Mesenchymal stem cell (in vitro differentiated cells and primary cell): ENCODE measurements at regions not wholly inside any gene's neighbourhood (a gene's known extent, or its start where the extent isn't known, plus 50 kb on each side); places are given as distances from the start of the nearest gene placed in this dataset.

ENCODE experiments used
- DNase-seq: peaks from one replicate; pipeline ENCODE4 v3.0.0-alpha.2; 2013
- H2AFZ ChIP-seq: one replicate; pipeline ENCODE4 v1.6.1; 2013; ENCODE audit warnings: low read depth, mild to moderate bottlenecking, control low read depth, inconsistent platforms, low read length, moderate library complexity
- H2AK5ac ChIP-seq: 2 replicates; pipeline ENCODE4 v1.6.1; 2013; ENCODE audit warnings: low read length, moderate library complexity, mild to moderate bottlenecking, inconsistent platforms; ENCODE audit not compliant: severe bottlenecking
- H2BK120ac ChIP-seq: one replicate; pipeline ENCODE4 v1.6.1; 2013; ENCODE audit warnings: low read depth, mild to moderate bottlenecking, inconsistent platforms, low read length, moderate library complexity
- H2BK12ac ChIP-seq, 2 experiments: one replicate each; pipeline ENCODE4 v1.6.1; 2013; ENCODE audit warnings: inconsistent platforms in 2 of 2, low read length in 2 of 2, mild to moderate bottlenecking in 2 of 2, moderate library complexity in 2 of 2, control low read depth in 1 of 2
- H2BK15ac ChIP-seq: one replicate; pipeline ENCODE4 v1.6.1; 2013; ENCODE audit warnings: mild to moderate bottlenecking, low read depth, inconsistent platforms; ENCODE audit not compliant: poor library complexity, severe bottlenecking
- H2BK5ac ChIP-seq: 2 replicates; pipeline ENCODE4 v1.6.1; 2013; ENCODE audit warnings: low read depth, mild to moderate bottlenecking, low read length, control low read depth, inconsistent platforms; ENCODE audit not compliant: poor library complexity, severe bottlenecking
- H3K14ac ChIP-seq, 2 experiments: one replicate each; pipeline ENCODE4 v1.6.1; 2013; ENCODE audit warnings: inconsistent platforms in 2 of 2, low read length in 2 of 2, control low read depth in 1 of 2, mild to moderate bottlenecking in 1 of 2, moderate library complexity in 1 of 2
- H3K18ac ChIP-seq, 2 experiments: one replicate each; pipeline ENCODE4 v1.6.1; 2013; ENCODE audit warnings: inconsistent platforms in 2 of 2, low read length in 2 of 2, control low read depth in 1 of 2, low read depth in 1 of 2, mild to moderate bottlenecking in 1 of 2
- H3K23ac ChIP-seq, 2 experiments: one replicate each; pipeline ENCODE4 v1.6.1; 2013; ENCODE audit warnings: inconsistent platforms in 2 of 2, low read length in 2 of 2, mild to moderate bottlenecking in 2 of 2, moderate library complexity in 2 of 2, control low read depth in 1 of 2
- H3K27ac ChIP-seq: 2 replicates; pipeline ENCODE4 v1.5.1; 2013; ENCODE audit warnings: mild to moderate bottlenecking, moderate library complexity, low read length, control low read depth, inconsistent platforms; ENCODE audit not compliant: poor library complexity, severe bottlenecking
- H3K27me3 ChIP-seq, 2 experiments: 2 replicates each; pipeline versions ENCODE4 v1.6.1 to v1.7.0; 2013; ENCODE audit warnings: low read length in 2 of 2, mild to moderate bottlenecking in 2 of 2, moderate library complexity in 2 of 2, control low read depth in 1 of 2, inconsistent platforms in 1 of 2; ENCODE audit not compliant: control insufficient read depth in 1 of 2, insufficient read depth in 1 of 2
- H3K36me3 ChIP-seq, 2 experiments: 2 replicates each; pipeline versions ENCODE4 v1.6.1 to v1.7.0; 2013; ENCODE audit warnings: low read length in 2 of 2, control low read depth in 1 of 2, inconsistent platforms in 1 of 2, low read depth in 1 of 2, mild to moderate bottlenecking in 1 of 2; ENCODE audit not compliant: insufficient read depth in 2 of 2, control insufficient read depth in 1 of 2
- H3K4ac ChIP-seq, 2 experiments: one replicate each; pipeline ENCODE4 v1.6.1; 2013; ENCODE audit warnings: inconsistent platforms in 2 of 2, low read length in 2 of 2, mild to moderate bottlenecking in 2 of 2, moderate library complexity in 2 of 2, control low read depth in 1 of 2, low read depth in 1 of 2
- H3K4me1 ChIP-seq: 2 replicates; pipeline ENCODE4 v1.6.1; 2013; ENCODE audit warnings: low read depth, low read length, control low read depth; ENCODE audit not compliant: control insufficient read depth, insufficient read depth
- H3K4me2 ChIP-seq: 2 replicates; pipeline ENCODE4 v1.6.1; 2013; ENCODE audit warnings: low read length, mild to moderate bottlenecking, inconsistent platforms; ENCODE audit not compliant: poor library complexity, severe bottlenecking
- H3K4me3 ChIP-seq, 2 experiments: 2 replicates each; pipeline versions ENCODE4 v1.5.1 to v1.7.0; 2013; ENCODE audit warnings: low read length in 2 of 2, mild to moderate bottlenecking in 2 of 2, control low read depth in 1 of 2, low read depth in 1 of 2; ENCODE audit not compliant: insufficient read depth in 1 of 2
- H3K79me1 ChIP-seq: replicated peaks from 2 replicates; pipeline ENCODE4 v1.6.1; 2013; ENCODE audit warnings: mild to moderate bottlenecking, control low read depth, low read length, inconsistent platforms; ENCODE audit not compliant: poor library complexity, severe bottlenecking
- H3K9ac ChIP-seq: 2 replicates; pipeline ENCODE4 v1.7.0; 2013; ENCODE audit warnings: mild to moderate bottlenecking, low read length, moderate library complexity
- H3K9me3 ChIP-seq: 2 replicates; pipeline ENCODE4 v1.7.0; 2013; ENCODE audit warnings: mild to moderate bottlenecking, low read length; ENCODE audit not compliant: control insufficient read depth
- H4K8ac ChIP-seq: one replicate; pipeline ENCODE4 v1.6.1; 2013; ENCODE audit warnings: inconsistent platforms, mild to moderate bottlenecking, low read length, moderate library complexity
- H4K91ac ChIP-seq: one replicate; pipeline ENCODE4 v1.6.1; 2013; ENCODE audit warnings: mild to moderate bottlenecking, low read length, inconsistent platforms
- WGBS: methylation state at CpG from one replicate; pipeline ENCODE4 v1.1.7; 2013; ENCODE audit warnings: mixed read lengths; 5-methylcytosine and 5-hydroxymethylcytosine counted together

DNA sequence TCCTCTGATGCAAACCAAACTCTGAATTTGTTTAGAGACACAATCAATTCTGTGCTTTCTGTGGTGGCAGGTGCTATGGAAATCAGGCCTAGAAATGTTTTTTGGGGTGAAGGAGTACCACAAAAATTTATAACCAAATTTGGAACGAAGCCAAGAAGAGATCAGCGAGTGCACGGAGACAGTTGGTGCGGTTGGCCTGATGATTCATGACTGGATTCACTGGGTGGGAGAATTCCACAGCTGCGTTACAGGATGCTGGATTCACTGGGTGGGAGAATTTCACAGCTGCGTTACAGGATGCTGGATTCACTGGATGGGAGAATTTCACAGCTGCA, 135.6 kb upstream of the IRX4 start:
- Histone ChIP-seq H3K9ac (no peak overlapping the region), H4K91ac (no peak overlapping the region), H4K8ac (no peak overlapping the region), H3K27ac (no peak overlapping the region), H2AFZ (no peak overlapping the region), H2BK15ac (no peak overlapping the region), H3K18ac (no peak overlapping the region), H3K4me3 (no peak overlapping the region), H3K27me3 (peaks cover 0 to 22% of the 10 kb centered on the region in 2 experiments), H2AK5ac (no peak overlapping the region), H3K4me1 (no peaks in the 10 kb centered on the region), H3K79me1 (no peaks in the 10 kb centered on the region), H3K4me2 (no peak overlapping the region), H3K4ac (no peak overlapping the region), H3K14ac (no peak overlapping the region), H3K36me3 (no peaks in the 10 kb centered on the region), H2BK12ac (no peak overlapping the region), H2BK120ac (no peak overlapping the region), H2BK5ac (no peak overlapping the region), H3K23ac (no peak overlapping the region), H3K9me3 (no peaks in the 10 kb centered on the region)
- DNase-seq, result no peak
- 85% methylated on average over 6 of the region's 6 CpGs for WGBS

- Histone ChIP-seq H2AFZ (no peak overlapping the region), H3K4me3 (no peak overlapping the region), H3K14ac (no peak overlapping the region), H3K4ac (no peak overlapping the region), H2BK12ac (no peak overlapping the region), H3K79me1 (no peaks in the 10 kb centered on the region), H2BK120ac (no peak overlapping the region), H3K9ac (no peak overlapping the region), H2BK5ac (no peak overlapping the region), H2AK5ac (no peak overlapping the region), H3K4me1 (no peaks in the 10 kb centered on the region), H3K9me3 (no peaks in the 10 kb centered on the region), H2BK15ac (no peak overlapping the region), H3K18ac (no peak overlapping the region), H3K23ac (no peak overlapping the region), H3K36me3 (no peaks in the 10 kb centered on the region), H4K8ac (no peak overlapping the region), H3K27me3 (peaks cover 0 to 22% of the 10 kb centered on the region in 2 experiments), H3K4me2 (no peak overlapping the region), H3K27ac (no peak overlapping the region), H4K91ac (no peak overlapping the region)
- no peak for DNase-seq
- 73% methylated on average over 16 of the region's 20 CpGs for WGBS
Observed at GRCh38 chr5:2017540-2018389, 135.0 kb upstream of the IRX4 start.

- Histone ChIP-seq H3K36me3 (no peaks in the 10 kb centered on the region), H3K4me2 (no peak overlapping the region), H3K18ac (no peak overlapping the region), H3K14ac (no peak overlapping the region), H3K4me3 (no peak overlapping the region), H4K91ac (no peak overlapping the region), H3K9ac (no peak overlapping the region), H3K23ac (no peak overlapping the region), H3K27ac (no peak overlapping the region), H3K4ac (no peak overlapping the region), H3K79me1 (no peaks in the 10 kb centered on the region), H2BK12ac (no peak overlapping the region), H2BK120ac (no peak overlapping the region), H4K8ac (no peak overlapping the region), H2BK5ac (no peak overlapping the region), H3K9me3 (no peaks in the 10 kb centered on the region), H3K4me1 (no peaks in the 10 kb centered on the region), H2BK15ac (no peak overlapping the region), H3K27me3 (peaks cover 0 to 24% of the 10 kb centered on the region in 2 experiments), H2AFZ (no peak overlapping the region), H2AK5ac (no peak overlapping the region)
- WGBS, result 70% methylated on average over 6 of the region's 8 CpGs
- no peak for DNase-seq
Observed at GRCh38 chr5:2015961-2016360, 133.2 kb upstream of the IRX4 start.

GRCh38 chr5:2015124-2015848, 132.6 kb upstream of the IRX4 start:
- Histone ChIP-seq H3K9me3 (no peaks in the 10 kb centered on the region), H3K36me3 (no peaks in the 10 kb centered on the region), H3K27me3 (peaks cover 0 to 25% of the 10 kb centered on the region in 2 experiments), H3K18ac (no peak overlapping the region), H3K4me3 (no peak overlapping the region), H2AK5ac (no peak overlapping the region), H2AFZ (no peak overlapping the region), H2BK120ac (no peak overlapping the region), H4K91ac (no peak overlapping the region), H2BK12ac (no peak overlapping the region), H3K9ac (no peak overlapping the region), H4K8ac (no peak overlapping the region), H3K23ac (no peak overlapping the region), H3K14ac (no peak overlapping the region), H3K4ac (no peak overlapping the region), H3K4me1 (no peaks in the 10 kb centered on the region), H3K4me2 (no peak overlapping the region), H2BK15ac (no peak overlapping the region), H3K27ac (no peak overlapping the region), H3K79me1 (no peaks in the 10 kb centered on the region), H2BK5ac (no peak overlapping the region)
- DNase-seq, result no peak
- WGBS, result 77% methylated on average over 11 of the region's 13 CpGs
